GM12865 (cell line): ENCODE measurements at regions not wholly inside any gene's neighbourhood (a gene's known extent, or its start where the extent isn't known, plus 50 kb on each side); places are given as distances from the start of the nearest gene placed in this dataset.

Source experiments
- DNase-seq: peaks from one replicate; pipeline ENCODE4 v3.0.0; 2010; ENCODE audit warnings: low read depth
- H3K4me3 ChIP-seq: 2 replicates; pipeline ENCODE4 v1.5.1; 2011; ENCODE audit warnings: mild to moderate bottlenecking, low read depth, low read length, control low read depth
- CTCF ChIP-seq: IDR thresholded peaks from 2 replicates; pipeline ENCODE4 v1.5.1; 2011; ENCODE audit warnings: low read length, control low read depth, low read depth, inconsistent platforms; ENCODE audit not compliant: insufficient read depth; ENCODE audit errors: missing control alignments

- DNase-seq: no peak
- H3K4me3 ChIP-seq: no peak overlapping the region
- TF ChIP-seq CTCF: no peak
These were observed 65.3 kb upstream of the PTGDR start for GRCh38 chr14:52202151-52202550.

- no peak overlapping the region for H3K4me3 ChIP-seq
- DNase-seq: no peak
- no peak for TF ChIP-seq CTCF
These were observed 77.1 kb upstream of the PTGDR start for GRCh38 chr14:52190337-52190931.

- DNase-seq: no peak
- no peak for TF ChIP-seq CTCF
- no peak overlapping the region for H3K4me3 ChIP-seq
These were observed 78.2 kb upstream of the PTGDR start for GRCh38 chr14:52189325-52189724.

GRCh38 chr14:52188381-52188780 lies 79.1 kb upstream of the PTGDR start:
- no peak for DNase-seq
- no peak for TF ChIP-seq CTCF
- no peak overlapping the region for H3K4me3 ChIP-seq

- TF ChIP-seq CTCF: no peak
- no peak overlapping the region for H3K4me3 ChIP-seq
- DNase-seq: no peak
These were observed 82.3 kb upstream of the PTGDR start for GRCh38 chr14:52185178-52185577.

GRCh38 chr14:52182853-52183252 lies 84.6 kb upstream of the PTGDR start:
- no peak overlapping the region for H3K4me3 ChIP-seq
- DNase-seq: no peak
- no peak for TF ChIP-seq CTCF

GRCh38 chr14:52179141-52179790 lies 88.2 kb upstream of the PTGDR start:
- no peak for TF ChIP-seq CTCF
- H3K4me3 ChIP-seq: no peak overlapping the region
- no peak for DNase-seq
